Neural progenitor cell (in vitro differentiated cells): ENCODE measurements at regions not wholly inside any gene's neighbourhood (a gene's known extent, or its start where the extent isn't known, plus 50 kb on each side); places are given as distances from the start of the nearest gene placed in this dataset.
A peak's percentile ranks its signal among the peaks of the same experiment; 100 is the strongest.

Experiments
- DNase-seq: peaks from one replicate; pipeline ENCODE4 v3.0.0-alpha.2; 2016; ENCODE audit warnings: low spot score
- H2AFZ ChIP-seq: fragments of 200-600 bp; sonication (generic); replicated peaks from 2 replicates; pipeline ENCODE4 v1.6.1; 2016; ENCODE audit warnings: antibody characterized with exemption
- H3F3A ChIP-seq: fragments of 200-600 bp; sonication (generic); 2 replicates; pipeline ENCODE4 v1.6.1; 2016; ENCODE audit warnings: antibody characterized with exemption, low read depth
- H3K27ac ChIP-seq: fragments of 200-600 bp; sonication (generic); 2 replicates; pipeline ENCODE4 v1.5.1; 2016; ENCODE audit warnings: mild to moderate bottlenecking
- H3K27me3 ChIP-seq: fragments of 200-600 bp; sonication (generic); 2 replicates; pipeline ENCODE4 v1.6.1; 2016; ENCODE audit warnings: mild to moderate bottlenecking, moderate library complexity
- H3K36me3 ChIP-seq: fragments of 200-600 bp; sonication (generic); 2 replicates; pipeline ENCODE4 v1.5.1; 2016
- H3K4me1 ChIP-seq: fragments of 200-600 bp; sonication (generic); 2 replicates; pipeline ENCODE4 v1.6.1; 2016; ENCODE audit warnings: mixed run types
- H3K4me2 ChIP-seq: fragments of 200-600 bp; sonication (generic); 2 replicates; pipeline ENCODE4 v1.6.1; 2016
- H3K4me3 ChIP-seq: fragments of 200-600 bp; sonication (generic); 2 replicates; pipeline ENCODE4 v1.5.1; 2016
- H3K79me2 ChIP-seq: fragments of 200-600 bp; sonication (generic); 2 replicates; pipeline ENCODE4 v1.6.1; 2016; ENCODE audit warnings: low read depth
- H3K9ac ChIP-seq: fragments of 200-600 bp; sonication (generic); 2 replicates; pipeline ENCODE4 v1.6.1; 2016
- H3K9me3 ChIP-seq: fragments of 200-600 bp; sonication (generic); 2 replicates; pipeline ENCODE4 v1.5.1; 2016; ENCODE audit warnings: low read depth
- H4K20me1 ChIP-seq: fragments of 200-600 bp; sonication (generic); 2 replicates; pipeline ENCODE4 v1.6.1; 2016; ENCODE audit warnings: low read depth
- H3K27ac Mint-ChIP-seq: 3 replicates; pipeline ENCODE4 v1.8.0; 2021; ENCODE audit warnings: mixed read lengths
- H3K27me3 Mint-ChIP-seq: 2 replicates; pipeline ENCODE4 v1.8.0; 2022; ENCODE audit warnings: low read depth, mild to moderate bottlenecking, inconsistent platforms, moderate library complexity, mixed read lengths; ENCODE audit not compliant: insufficient read depth
- H3K36me3 Mint-ChIP-seq: 3 replicates; pipeline ENCODE4 v1.8.0; 2021; ENCODE audit warnings: mixed read lengths
- H3K4me1 Mint-ChIP-seq: 3 replicates; pipeline ENCODE4 v1.8.0; 2021; ENCODE audit warnings: mixed read lengths
- H3K4me3 Mint-ChIP-seq: 3 replicates; pipeline ENCODE4 v1.8.0; 2021; ENCODE audit warnings: mild to moderate bottlenecking, moderate library complexity, mixed read lengths
- H3K9me3 Mint-ChIP-seq: 3 replicates; pipeline ENCODE4 v1.8.0; 2020; ENCODE audit warnings: mixed read lengths
- CTCF ChIP-seq: fragments of 200-600 bp; sonication (generic); IDR thresholded peaks from 2 replicates; pipeline ENCODE4 v1.5.1; 2017; ENCODE audit warnings: antibody characterized with exemption, mild to moderate bottlenecking
- EZH2 ChIP-seq: fragments of 200-600 bp; sonication (generic); IDR thresholded peaks from 2 replicates; pipeline ENCODE4 v1.6.1; 2017; ENCODE audit warnings: antibody characterized with exemption, mild to moderate bottlenecking, moderate library complexity
- EZH2phosphoT487 ChIP-seq: fragments of 200-600 bp; sonication (generic); IDR thresholded peaks from 2 replicates; pipeline ENCODE4 v1.6.1; 2017; ENCODE audit warnings: antibody characterized with exemption

DNA sequence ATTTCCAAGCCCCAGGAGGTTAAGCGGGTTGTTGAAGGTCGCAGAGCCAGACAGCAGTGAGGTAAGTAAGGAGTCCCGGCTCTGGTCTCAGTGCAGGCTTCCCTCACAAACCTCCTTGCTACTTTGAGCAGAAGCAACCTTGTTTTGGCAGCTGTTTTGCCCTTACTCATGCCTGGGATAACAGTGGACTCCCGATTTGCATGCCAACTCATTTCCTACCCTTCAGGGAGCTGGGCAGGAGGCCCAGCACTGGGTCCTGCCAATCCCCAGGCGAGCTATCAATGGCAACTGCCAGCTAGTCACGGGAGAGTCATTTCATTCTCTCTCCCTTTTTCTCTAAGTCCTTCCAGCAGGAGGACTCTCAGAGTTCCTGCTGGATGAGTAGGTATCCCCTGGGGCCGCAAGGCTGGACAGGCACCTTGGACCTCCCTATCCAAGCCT is 72.0 kb upstream of the KSR1 start:
- no peak overlapping the region for H3K4me3 ChIP-seq
- H3K36me3 ChIP-seq, result no peaks in the 10 kb centered on the region
- TF ChIP-seq EZH2, result no peak
- no peak for TF ChIP-seq CTCF
- no peak for DNase-seq
- Mint-ChIP-seq H3K27me3 (peaks cover 5% of the 10 kb centered on the region), H3K4me3 (no peak overlapping the region), H3K36me3 (no peaks in the 10 kb centered on the region), H3K27ac (no peak overlapping the region), H3K9me3 (no peaks in the 10 kb centered on the region), H3K4me1 (peaks cover 22% of the 10 kb centered on the region)
- peak overlapping the region; percentile 22 for H2AFZ ChIP-seq
- no peaks in the 10 kb centered on the region for H3K79me2 ChIP-seq
- H3K9me3 ChIP-seq, result no peaks in the 10 kb centered on the region
- no peaks in the 10 kb centered on the region for H4K20me1 ChIP-seq
- H3K27me3 ChIP-seq, result no peaks in the 10 kb centered on the region
- no peak overlapping the region for H3K4me2 ChIP-seq
- H3K4me1 ChIP-seq, result peaks cover 11% of the 10 kb centered on the region
- no peaks in the 10 kb centered on the region for H3F3A ChIP-seq
- H3K27ac ChIP-seq, result no peak overlapping the region
- H3K9ac ChIP-seq, result no peak overlapping the region

DNA sequence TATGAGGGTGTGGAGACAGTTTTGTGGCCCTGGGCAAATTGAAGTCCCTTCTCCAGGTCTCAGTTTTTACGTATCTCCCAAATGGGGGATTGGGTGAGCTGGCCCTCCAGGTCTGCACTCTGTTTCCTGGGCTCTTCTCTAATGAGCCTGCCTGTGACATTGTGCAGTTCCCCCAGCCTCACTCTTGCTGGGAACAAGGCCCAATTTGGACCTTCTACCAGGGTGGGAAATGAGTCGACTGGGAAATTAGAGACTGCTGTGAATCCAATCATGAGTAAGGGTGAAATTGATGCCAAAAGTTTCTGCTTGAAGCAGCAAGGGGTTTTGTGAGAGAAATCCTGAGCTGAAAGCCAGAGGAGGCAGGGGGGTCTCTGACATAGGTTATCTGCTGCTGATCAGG is 71.5 kb upstream of the KSR1 start:
- Histone ChIP-seq H3K4me2 (no peak overlapping the region), H3K9me3 (no peaks in the 10 kb centered on the region), H3K27ac (no peak overlapping the region), H4K20me1 (no peaks in the 10 kb centered on the region), H3K9ac (no peak overlapping the region), H3K4me3 (no peak overlapping the region), H3K4me1 (peaks cover 10% of the 10 kb centered on the region), H3K79me2 (no peaks in the 10 kb centered on the region), H3F3A (no peaks in the 10 kb centered on the region), H3K27me3 (no peaks in the 10 kb centered on the region), H2AFZ (peak overlapping the region; percentile 22), H3K36me3 (no peaks in the 10 kb centered on the region)
- Mint-ChIP-seq H3K4me3 (no peak overlapping the region), H3K27ac (no peak overlapping the region), H3K36me3 (no peaks in the 10 kb centered on the region), H3K9me3 (no peaks in the 10 kb centered on the region), H3K4me1 (peaks cover 18% of the 10 kb centered on the region), H3K27me3 (peaks cover 5% of the 10 kb centered on the region)
- DNase-seq, result no peak
- TF ChIP-seq EZH2 (no peak), CTCF (no peak), EZH2phosphoT487 (no peak)

- Histone ChIP-seq H3K79me2 (no peaks in the 10 kb centered on the region), H2AFZ (no peak overlapping the region), H3K4me2 (no peak overlapping the region), H3K36me3 (no peaks in the 10 kb centered on the region), H3F3A (no peaks in the 10 kb centered on the region), H3K4me1 (peaks cover 2% of the 10 kb centered on the region), H3K4me3 (no peak overlapping the region), H3K9me3 (no peaks in the 10 kb centered on the region), H4K20me1 (no peaks in the 10 kb centered on the region), H3K27ac (no peak overlapping the region), H3K27me3 (no peaks in the 10 kb centered on the region), H3K9ac (no peak overlapping the region)
- Mint-ChIP-seq H3K27ac (no peak overlapping the region), H3K4me1 (peaks cover 9% of the 10 kb centered on the region), H3K27me3 (peaks cover 5% of the 10 kb centered on the region), H3K9me3 (no peaks in the 10 kb centered on the region), H3K4me3 (no peak overlapping the region), H3K36me3 (no peaks in the 10 kb centered on the region)
- TF ChIP-seq EZH2phosphoT487, result no peak
- no peak for TF ChIP-seq CTCF
- TF ChIP-seq EZH2, result no peak
- no peak for DNase-seq
Observed at GRCh38 chr17:27385626-27386025, 70.6 kb upstream of the KSR1 start.
